OCI-M2 (cell line): ENCODE measurements at regions not wholly inside any gene's neighbourhood (a gene's known extent, or its start where the extent isn't known, plus 50 kb on each side); places are given as distances from the start of the nearest gene placed in this dataset.
"Not testable (repeated sequence)": the region's sequence is repeated elsewhere in the genome, so short reads cannot be mapped to it uniquely, and the experiment has no call there.

Source experiments
- DNase-seq: peaks from one replicate; lab custom pipeline; 2025; ENCODE audit not compliant: unreplicated experiment; lab: John Stamatoyannopoulos, UW

DNA sequence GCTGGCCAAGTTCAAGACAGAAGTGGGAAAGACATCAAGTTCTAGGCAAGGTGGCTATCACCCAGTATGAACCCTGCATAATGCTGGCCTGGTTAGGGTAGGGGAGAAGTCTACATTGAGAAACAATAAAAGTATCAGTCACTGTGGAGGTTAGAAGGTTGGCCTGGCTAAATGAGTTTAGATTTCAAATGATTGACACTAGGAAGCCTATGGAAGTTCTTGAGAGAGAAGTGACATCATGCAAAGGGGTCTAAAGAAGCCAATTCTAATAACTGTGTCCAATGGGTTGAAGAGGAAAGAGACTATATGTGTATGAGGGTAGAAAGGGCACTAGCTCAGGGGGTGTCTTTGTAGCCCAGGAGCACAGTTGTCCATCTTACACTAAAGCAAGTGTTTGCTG, 98.5 kb upstream of the MBIP start:
- DNase-seq: no peak

DNA sequence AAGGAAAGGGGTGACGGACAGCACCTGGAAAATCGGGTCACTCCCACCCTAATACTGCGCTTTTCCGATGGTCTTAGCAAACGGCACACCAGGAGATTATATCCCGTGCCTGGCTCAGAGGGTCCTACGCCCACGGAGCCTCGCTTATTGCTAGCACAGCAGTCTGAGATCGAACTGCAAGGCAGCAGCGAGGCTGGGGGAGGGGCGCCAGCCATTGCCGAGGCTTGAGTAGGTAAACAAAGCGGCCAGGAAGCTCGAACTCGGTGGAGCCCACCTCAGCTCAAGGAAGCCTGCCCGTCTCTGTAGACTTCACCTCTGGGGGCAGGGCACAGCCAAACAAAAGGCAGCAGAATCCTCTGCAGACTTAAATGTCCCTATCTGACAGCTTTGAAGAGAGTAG, 91.5 kb upstream of the MBIP start:
- not testable (repeated sequence) for DNase-seq

DNA sequence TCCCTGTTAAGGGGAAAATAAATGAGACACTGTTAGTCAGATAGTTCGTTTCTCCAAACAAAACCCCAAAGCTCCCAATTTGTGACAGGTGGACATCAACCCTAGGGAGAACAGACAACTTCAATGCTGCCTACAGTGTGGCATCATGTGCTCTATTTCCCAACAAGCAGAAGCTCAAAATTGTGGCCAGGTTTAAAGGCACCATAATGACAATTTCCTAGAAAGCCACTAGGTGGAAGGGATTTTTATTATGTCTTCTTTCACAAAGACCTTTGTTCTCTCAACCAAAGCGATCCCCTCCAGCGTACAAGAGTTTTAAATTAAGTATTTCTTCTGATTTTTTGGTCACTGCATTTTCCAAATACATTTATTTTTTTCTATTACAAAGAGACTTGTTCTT, 88.0 kb upstream of the MBIP start:
- no peak for DNase-seq

DNA sequence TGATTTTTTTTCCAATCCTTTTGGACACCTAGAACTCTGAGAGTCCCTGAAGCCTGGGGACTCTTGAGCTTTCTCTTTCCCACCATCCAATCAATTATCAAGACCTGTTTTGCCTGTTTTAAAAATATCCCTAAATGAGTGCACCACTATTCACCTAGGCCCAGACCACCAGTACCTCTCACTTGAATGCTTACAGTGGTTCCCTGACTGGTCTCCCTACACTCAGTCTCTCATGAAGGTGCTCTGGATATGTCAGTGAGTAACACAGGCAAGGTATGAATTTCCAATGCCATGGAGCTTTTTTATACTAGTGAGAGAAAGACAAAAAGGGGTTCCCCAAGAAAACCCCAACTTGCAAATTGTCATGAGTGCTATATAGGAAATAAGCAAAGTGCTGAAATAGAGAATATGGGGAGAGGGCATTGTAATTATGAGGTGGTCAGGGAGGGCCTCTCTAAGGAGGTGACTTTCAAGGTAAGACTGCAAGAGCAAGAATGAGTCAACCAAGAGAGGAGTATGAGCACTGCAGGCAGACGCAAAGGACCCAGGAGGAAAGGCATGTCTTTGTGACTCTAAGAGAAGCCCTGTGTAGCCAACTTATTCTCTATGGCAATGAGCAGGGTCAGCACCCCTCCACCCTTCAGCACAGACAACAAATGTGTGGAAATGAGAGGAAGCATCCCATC, 85.3 kb upstream of the MBIP start:
- no peak for DNase-seq

DNA sequence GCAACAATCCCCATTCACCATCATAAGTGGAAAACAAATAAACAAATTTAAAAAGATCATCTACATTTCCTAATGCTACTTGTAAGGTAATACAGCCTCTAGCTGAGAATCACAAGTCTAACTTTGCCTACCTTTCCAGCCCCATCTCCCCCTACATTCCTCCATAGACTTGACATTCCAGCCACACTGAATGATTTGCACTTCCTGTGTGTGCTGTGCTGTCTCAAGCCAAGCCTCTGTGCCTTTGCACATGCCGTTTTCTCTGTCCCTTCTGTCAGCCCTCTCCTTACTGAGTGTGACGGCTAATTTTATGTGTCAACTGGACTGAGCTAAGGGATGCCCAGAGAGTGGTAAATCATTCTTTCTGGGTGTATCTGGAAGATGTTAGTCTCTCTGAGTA, 82.4 kb upstream of the MBIP start:
- no peak for DNase-seq

DNA sequence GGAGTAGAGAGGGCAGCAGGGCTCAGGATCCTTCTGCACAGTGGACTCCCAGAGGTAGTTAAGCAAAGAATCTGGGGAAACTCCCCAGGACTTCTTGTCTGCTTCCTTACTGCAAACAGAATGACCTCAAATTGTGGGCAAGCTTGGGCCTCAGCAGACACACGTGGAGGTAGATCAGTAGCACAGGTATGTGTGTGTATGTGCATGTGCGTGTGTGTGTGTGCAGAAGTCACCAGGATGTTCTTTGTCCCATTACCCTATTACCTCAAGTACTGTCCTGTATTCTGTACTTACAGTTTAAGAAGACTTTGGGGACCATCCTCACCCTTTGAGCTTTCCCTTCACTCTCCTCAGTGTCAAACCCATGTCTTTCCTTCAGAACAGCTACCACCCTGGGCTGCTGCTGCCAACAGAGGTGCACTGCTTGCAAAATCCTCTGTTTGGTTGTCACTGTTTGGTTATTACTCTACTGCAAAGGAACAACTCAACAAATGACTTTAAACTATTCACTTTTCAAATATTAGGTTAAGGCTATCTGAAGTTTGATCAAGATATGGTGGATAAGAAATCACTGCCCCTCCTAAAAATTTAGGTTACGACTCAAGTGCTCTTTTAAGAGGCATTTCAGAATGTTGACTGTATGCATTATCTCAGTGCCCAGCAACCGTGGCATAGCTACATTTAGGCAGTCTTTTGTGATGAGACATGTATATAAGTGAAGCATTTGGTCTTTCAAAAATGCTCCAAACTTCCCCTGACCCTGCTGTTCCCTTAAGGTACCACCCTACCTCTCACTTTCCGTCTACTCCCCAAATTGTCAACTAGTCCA, 78.2 kb upstream of the MBIP start:
- no peak for DNase-seq

DNA sequence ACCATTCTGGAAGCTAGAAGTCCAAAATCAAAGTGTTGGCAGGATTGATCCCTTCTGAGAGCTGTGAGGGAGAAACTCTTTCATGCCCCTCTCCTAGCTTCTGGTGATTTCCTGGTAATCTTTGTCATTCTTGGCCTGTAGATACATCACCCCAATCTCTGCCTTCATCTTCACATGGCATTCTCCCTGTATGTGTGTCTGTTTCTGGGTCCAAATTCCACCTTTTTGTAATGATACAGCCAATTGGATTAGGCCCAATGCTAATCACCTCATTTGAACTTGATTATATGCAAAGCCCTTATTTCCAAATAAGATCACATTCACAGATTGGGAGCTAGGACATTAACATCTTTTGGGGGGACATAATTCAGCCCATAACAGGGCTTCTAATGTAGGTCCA, 76.9 kb upstream of the MBIP start:
- DNase-seq: no peak

DNA sequence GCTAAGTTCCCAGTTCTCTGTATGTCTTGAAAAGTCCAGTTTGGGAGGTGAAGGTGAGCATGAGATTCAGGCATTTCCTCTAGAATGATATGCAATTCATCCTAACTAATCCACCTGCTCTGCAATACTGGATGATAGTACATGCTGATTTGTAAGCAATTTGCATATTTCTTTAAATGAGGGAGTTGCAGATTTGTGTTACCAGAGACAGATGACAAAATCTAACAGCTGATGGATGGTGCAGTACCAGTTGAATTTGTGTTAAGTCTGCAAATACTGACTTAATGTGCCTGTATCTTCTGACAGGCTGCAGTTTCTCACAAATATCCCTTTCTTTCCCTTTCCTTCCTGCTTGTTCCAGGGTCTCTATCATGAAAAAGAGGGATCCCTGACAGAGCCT, 76.4 kb upstream of the MBIP start:
- no peak for DNase-seq

DNA sequence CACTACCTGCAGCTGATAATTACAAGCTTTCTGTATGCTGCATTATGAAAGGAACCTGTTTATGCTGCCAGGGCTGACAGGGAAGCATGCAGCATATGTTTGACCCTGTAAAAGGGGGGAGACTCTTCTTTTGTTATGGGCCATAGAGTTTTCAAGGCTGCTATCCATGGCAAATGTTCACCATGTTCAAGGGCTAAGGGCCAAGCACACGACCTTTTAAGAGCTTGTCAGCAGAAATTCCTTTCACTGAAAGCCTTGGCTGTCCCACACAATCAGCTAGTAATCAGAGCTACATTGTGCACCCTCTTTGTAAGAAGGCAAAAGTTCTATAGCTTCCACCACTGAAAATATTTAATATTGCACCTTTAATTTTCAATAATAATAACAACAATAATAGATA, 74.2 kb upstream of the MBIP start:
- no peak for DNase-seq

DNA sequence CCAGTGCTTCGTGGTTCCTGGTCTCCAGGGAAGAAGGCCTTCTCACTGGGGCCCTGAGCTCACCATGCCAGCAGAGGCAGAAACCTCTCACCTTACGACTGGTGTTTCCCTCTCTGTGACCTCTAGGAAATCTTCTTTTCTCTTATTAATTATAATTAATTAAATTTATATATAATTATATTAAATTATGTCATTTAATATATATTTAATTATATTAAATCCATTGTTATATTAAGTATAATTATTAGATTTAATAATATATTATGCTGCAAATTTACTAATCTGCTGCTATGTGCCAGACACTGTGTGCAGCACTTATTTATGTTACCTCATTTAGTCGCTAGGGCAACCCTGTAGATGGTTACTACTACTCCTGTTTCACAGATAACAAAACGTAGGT, 70.3 kb upstream of the MBIP start:
- DNase-seq: no peak

DNA sequence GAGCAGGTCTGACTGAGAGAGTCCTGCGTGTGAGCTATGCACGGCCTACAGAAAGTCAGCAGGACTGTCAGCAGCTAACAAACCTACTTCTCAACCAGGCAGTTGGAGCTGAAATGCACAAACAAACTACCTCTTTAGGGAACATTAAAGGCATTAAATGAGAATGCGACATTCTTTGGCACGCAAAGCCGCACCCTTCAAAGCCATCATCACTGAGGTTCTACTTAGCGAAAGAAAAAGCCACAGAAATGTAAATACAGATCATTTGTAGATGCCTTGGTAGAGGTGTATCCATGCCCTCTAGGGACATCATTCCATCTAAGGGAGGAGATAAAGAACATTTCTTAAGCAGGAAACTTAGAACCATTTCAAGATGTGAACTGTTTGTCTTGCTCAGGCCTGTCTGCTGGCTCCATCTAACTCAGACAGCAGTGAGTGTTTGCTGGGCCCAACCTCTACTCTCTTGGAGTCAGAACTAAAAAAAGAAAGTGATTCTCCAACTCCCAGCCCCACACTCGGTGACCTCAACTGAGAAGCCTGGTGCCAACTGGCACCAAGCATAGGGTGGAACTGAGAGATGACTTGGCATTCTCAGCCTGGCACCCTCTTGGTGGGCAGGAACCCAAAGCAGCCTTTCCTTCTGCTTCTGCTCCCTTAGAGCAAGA, 63.5 kb upstream of the MBIP start:
- no peak for DNase-seq

DNA sequence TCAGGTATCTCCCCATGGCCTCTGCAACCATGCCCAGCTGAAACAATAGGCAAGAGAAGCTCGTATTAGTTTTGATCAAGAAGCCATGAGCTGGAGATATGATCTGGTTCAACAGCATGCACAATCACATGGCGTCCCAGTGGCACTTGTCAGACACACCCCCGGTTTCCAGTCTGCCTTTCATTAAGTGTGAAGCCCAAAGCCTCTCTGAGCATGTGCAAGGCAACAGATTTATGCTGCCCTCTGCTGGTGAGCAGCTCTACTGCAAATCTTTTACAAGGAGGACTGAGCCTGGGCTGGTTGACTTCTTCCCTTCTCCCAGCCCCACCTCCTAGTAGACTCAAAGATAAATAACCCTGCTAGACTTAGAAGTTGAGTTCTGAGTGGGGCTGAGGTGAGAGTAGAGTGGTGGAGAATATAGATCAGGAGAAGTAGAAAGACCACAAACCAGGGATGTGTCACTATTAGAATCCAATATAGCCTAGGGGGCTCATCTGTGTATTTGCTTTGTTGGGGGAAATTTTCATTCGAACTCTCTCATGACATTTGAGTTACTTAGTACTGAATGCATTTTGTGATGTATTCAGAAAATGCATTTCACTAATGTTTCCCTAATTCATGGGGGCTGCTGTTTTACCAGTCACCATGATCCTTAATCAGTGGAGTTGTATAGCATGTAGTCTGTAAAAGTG, 53.7 kb upstream of the MBIP start:
- DNase-seq: peak; percentile 50
